ENCODE measurements at regions not wholly inside any gene's neighbourhood (a gene's known extent, or its start where the extent isn't known, plus 50 kb on each side); places are given as distances from the start of the nearest gene placed in this dataset.

DNA sequence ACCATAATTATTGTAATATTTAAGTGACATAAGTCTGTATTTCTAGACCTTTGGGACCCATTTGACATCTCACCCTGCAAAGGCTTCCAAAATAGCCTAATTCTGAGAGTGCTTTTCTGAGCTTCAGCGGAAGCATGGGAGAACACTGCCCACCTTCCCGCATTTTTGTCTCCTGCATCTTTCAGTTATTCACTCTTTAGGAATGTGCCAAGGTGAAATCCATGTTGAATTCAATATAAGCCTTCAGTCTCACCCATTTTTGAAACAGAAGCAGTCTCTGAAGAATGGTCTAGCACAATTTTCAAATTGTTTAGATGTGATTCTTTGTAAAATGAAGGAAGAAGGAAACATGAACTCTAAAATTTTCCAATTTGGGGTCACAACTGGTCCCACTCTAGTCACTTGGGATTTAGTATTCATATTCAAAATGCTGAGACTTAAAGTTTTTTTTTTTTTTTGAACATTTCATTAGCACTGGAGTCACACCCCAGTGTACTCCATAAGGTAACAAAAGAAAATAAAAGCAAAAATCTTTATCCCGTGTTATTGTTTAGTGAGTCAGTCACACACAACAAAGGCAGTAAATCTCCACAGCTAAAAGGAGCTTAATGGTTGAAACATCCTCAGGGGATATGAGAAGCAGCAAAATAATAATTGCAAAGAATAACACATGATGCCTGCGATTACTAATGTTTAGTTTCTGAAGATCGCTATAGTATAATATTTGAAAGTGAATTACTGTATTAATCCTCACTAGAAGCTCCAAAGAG lies 479.9 kb upstream of the BTBD3 start:
- DNase-seq: no peak

DNA sequence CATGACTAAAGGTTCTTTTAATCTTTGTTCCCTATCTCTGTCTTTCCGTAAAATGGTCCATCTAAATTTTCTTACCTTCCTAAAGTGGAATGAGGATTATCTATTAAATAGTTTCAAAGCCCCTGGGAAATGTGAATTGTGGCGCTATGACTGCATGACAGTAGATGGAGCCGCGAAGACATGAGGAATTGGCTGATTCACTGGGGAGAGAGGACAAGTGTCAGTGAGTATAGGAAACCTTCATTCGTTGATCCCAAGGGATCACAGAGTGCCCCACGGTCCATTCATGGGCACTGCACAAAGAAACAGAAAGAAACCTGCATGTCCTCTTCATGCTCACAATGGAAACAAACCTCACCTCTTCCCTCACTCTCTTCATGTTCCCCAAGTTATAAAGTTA lies 479.3 kb upstream of the BTBD3 start:
- DNase-seq: no peak

DNA sequence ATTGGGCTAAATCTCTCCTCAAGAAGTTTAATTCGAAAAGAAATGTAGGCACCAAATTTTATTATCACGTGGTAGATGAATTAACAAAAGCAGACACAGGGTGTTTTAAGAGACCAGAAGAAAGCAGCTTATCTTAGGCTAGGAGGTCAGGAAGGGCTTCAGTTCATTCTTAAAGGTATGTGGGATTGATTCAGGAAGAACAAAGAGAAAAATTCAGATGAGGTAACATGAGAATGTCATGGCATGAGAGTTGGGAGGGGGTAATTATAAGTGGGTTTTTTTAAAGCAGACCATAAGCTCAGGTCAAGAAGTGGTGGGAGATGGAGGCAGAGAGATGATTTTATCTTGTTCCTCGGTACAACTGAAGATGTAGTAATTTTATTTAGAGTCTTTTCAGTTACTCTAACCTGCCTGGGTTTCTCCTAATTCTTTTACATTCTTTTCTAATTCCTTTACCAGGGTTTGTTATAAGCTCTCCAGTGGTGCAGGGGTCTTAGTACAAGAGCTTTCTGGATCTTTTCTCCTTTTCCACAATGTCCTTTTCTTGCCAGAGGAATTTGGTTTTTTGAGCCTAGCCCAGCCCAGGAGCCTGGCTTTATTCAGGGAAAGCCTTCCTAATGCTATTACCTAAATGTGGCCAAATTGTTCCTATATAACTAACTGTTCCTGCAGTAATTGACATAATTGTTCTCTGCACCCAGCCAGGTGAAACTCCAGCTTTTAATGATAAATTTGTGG lies 474.1 kb upstream of the BTBD3 start:
- no peak for DNase-seq

DNA sequence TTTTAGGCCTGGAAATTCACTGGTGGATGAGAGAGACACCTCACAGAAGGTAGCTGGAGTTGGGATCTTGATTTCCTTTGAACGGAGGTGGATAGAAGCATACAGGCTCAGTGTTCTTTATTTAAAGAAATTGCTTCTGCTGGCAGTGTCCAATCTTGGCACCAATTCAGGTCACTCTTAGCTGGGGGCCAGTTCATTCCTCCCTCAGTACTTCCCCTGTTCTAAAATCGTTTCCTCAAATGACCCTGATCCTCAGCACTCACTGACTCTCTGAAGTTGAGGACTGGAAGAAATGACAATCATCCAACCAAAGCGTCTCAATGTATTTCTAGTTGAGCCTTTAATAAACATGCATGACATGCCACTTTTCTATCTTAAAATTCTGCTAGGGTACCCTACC lies 472.5 kb upstream of the BTBD3 start:
- no peak for DNase-seq

DNA sequence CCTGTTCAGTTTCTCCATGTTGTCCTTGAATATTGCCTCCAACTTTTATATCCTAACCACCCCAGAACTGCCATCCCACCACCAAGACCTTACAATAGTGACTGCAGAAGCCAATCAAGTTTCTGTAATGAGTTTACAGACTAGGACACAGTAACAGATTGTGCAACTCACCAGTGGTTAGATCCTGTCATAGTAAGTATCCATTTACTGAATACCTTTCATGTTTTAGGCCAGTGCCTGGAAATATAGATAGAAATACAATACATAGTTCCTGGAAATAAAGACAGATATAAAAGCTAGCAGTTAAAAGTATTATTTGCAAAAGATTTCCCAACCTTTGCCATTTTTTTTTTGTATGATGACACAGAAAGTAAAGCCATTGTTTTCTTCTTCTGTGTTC lies 471.8 kb upstream of the BTBD3 start:
- no peak for DNase-seq

DNA sequence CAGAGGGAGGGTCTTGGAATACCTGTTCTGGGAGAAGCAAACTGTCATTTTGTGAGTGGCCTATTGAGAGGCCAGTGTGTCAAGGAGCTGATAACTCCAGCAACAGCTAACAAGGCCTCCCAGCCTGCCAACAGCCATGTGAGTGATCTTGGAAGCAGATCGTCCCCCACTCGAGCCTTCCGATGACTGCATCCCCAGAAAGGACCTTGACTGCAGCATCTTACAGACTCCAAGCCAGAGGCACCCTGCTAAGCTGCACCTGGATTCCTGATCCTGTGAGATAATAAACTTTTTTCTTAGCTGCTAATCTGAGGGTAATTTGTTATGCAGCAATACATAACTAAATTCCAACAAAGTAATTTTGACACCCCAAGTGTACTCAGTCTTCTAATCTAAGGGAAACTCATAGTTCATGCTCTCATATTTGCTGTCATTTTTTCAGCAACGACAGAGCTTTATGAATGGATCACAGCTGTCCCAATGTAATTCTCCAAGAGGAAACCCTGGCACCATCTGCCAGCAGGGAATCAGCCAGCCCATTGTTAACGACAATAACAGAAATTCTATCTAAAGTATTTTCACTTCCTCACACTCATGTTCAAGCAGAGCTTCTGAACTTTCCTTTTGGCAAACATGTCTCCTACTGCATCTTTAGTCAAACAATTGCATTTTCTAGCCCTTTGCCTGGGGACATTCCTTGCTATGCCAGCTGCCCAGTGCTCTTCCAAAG lies 470.2 kb upstream of the BTBD3 start:
- no peak for DNase-seq

DNA sequence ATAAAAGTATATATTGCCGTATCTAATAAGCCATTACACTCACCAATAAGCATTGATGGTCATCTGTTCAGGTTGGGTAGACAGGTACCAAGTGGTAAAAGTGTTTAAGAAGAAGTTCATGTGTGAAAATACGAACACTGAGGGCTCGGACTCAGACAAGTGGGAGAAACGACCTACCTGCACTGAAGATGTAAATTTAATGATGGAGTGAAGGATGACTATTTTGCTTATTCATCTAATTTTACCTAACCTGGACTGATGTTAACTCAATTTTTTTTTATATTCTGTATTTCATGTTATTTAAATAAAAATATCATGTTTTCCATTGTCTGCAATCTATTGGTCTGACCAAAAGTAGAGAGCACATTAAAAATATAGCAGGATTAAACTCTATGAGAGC lies 469.1 kb upstream of the BTBD3 start:
- no peak for DNase-seq

DNA sequence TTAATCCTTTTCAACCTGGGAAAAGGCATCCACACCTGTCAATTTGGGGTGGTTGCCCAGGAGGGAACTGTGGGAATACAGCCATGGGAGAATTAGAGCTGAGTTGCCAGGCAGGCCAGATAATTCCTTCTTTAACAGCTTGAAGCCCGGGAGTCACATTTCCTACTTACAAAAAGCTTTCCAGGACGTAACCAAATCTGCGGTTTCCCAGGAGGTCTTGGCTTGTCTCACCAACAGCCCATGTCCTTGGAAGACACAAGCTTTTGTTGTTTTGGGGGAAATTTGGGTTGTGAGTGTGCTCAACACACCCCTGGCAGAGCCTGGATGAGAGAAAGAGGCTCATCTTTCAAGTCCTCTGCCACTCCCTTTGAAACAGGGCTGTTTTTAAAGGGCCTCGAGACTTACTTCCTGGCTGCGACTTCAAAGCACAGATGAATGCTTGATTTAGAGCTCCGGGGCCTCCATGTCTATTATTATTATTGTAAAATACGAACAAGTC lies 465.9 kb upstream of the BTBD3 start:
- DNase-seq: no peak

DNA sequence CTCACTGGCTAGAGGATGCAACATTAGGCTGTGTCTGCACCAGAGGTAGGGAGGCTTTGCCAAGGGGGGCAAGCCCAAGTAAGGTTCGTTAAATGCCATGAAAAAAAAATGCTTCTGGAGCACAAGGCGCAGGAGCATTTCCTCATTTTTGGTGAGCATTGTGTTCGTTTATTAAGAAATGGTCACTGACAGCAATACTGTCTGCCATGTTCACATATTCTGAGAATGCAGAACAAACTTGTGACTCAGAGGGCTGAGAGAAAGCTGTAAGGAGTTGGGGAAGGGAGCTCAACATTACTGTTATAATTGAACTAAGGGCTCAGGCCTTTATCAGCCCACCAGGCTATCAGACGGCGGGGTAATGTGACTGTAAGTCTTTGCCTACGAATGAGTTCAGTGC lies 465.4 kb upstream of the BTBD3 start:
- DNase-seq: no peak

DNA sequence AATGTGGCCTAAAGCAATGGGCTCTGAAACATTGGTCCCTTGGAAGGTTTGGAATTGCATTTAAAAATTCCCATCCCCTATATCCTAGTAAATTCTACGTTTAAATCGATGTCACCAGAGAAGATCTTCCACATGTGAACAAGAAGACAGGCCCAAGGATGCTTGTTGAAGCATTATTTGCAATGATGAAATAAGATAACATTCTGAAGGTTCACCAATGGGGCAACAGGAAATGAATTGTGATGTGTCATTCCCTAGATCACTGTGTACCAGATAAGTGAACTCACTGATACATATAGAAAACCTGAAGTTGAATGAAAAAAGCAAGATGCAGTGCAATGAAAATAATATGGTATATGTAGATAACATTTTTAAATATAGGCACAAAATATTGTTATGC lies 464.3 kb upstream of the BTBD3 start:
- DNase-seq: no peak

DNA sequence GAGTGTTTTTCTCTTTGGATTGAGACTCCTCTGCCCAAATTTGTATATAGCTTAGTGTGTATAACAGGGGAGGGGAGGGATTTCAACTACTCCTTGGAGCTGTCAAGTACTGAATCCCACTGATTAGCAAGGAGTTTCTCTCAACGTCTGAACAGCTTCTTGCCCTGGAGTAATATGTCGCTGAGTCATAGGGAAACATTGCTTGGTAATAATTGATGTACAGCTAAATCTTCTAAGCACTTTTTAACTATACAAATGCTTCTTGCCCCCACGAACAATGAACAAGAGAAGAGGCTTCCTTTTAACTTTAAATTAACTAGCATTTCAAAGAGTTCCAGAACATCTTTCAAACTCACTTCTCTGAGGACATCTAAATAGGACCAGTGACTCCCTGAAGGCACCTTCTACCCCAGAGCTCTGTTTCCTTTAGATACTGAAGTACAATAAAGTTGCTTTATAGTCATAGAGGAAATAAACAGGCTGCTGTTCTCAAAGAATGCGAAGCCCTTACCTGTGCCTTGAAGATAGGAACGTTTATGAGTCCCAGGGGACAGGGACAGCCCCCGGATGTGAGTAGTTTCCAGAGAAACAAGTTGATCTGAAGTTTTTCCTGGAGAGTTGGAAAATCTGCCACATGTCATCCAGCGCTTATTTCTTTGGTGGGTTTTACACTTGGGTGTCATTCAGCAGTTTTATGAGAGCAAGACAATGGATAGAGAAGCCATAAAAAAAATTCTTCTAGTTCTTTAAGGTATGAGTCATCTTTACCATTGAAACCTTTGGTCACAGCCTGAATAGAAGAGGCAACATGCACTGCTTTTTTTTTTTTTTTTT lies 462.5 kb upstream of the BTBD3 start:
- no peak for DNase-seq

DNA sequence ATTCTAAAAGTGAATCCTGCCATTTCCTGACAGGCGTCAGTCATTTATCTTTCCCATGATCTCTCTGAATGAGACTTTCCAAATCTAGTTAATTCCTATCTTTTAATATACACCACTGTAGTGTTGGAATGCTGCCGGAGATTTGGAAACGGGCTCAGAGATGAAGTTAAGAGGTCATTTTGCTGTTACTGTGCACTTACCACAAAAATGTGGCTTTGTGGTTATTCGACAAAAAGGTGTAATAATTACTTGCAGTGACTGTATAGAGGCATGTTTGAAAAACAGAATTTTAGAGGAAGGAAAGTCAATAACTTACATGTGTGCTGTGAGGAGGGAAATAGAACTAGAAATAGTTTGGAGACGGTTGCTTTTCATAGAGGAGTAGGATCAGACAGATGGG lies 460.2 kb upstream of the BTBD3 start:
- DNase-seq: no peak

DNA sequence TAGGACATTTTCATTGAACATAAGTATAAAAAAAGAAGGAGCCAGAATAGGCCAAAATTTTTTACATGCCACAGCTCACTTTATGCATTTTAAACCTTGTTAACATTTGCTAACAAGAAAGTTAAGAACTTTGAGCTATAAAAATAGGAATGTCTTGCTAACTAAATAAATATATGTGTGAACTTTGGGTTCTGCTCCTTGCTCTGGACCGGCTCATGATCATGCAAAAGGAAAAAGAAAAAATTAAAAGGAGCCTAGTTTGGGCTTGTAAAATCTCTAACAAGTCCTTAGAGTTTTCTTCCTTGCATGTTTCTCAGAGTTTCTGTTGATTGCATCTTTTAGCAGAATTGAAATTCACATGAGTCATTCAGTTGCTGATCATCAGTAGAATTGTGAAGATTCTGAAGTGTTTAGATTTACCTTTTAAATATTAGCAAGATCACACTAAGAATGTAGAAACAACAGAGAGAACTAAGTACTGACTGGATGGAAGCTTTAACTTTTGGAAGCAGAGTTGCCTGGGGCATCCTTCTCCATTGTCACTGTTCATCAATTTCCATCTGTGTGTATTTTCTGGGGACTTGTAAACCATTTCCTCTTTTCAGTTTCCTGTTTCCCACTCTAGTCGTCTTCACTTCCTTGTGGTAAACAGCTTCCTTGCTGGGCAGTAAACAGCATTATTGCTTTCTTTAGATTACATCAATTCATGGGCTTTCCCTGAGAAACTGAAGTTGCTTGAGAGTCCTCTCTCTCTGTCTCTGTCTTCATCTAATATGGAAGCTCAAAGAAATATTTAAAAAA lies 458.4 kb upstream of the BTBD3 start:
- DNase-seq: no peak

DNA sequence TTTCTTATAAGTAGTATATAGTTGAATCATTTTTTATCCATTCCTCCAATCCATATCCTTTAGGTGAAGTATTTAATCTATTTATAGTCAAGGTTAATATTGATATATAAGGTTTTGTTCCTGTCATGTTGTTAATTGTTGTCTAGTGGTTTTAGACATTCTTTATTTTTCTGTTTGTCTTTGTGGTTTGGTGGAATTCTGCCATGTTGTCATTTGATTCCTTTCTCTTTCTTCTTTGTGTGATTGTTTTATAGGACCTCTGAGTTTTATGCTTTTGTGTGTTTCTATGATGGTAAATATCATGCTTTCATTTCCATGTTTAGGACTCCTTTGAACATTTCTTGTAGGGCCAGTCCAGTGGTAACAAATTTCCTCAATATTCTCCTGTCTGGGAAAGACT lies 450.3 kb upstream of the BTBD3 start:
- no peak for DNase-seq

DNA sequence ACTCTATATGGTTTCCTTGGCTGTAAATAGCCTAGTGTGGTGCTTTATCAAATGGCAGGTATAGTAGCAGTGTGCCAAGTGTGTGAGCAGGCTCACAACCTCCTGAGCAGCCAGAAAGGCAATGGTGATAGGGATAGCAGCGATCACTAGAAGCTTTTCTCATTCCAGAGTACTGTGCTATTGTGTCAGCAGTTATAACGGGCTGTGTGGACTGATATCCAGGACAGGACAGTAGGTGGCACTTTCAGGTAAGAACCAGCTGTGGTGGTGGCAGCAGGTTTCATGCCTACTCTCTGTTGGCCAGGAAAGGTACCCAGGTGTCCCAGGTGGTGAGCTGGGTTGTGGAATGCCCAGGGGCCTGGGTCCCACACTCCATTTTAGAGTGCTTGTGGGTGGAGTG lies 448.8 kb upstream of the BTBD3 start:
- no peak for DNase-seq

DNA sequence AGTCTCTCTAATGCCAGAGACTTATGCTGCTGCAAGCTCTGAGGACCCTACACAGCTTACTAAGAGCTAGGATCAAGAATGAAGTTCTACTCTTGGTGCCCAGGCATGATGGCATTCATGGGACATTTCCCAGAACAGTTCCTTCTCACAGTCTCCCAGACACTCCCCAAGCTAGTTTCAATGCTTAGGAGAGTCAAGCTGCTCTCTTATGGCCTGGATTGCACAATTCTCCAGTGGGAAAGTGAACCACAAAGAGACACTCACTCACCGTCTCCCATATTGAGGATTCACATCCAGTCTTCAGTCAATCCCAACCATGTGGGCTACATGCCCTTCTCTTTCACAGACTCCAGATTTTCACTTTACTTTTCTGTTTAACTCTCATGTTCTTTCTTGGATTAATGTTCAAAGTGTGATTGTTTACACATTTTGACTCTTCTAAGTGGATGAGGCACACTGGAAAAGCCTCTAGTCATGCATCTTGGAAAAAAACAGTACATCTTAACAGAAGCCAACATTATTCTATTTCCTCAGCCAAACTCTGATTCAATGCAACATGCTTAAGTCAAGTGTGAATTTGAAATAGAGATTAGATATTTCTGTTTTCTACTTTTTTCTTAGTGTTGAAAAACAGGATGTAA lies 447.8 kb upstream of the BTBD3 start:
- no peak for DNase-seq

DNA sequence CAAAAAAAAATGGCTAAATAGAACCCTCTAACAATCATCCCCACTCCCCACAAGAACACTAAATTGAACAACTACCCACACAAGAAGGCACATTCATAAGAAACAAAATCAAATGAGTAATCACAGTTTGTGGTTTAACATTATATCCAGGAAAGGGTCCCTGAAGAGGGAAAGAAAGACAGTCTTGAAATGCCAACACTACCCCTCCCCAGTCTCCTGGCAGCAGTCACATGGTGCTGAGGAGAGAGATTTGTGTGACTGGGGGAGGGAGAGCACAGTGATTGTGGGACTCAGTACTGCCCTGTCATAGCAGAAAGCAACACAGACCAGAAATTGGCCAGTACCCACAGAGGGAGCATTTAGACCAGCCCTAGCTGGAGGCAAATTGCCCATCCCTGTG lies 443.7 kb upstream of the BTBD3 start:
- DNase-seq: no peak

DNA sequence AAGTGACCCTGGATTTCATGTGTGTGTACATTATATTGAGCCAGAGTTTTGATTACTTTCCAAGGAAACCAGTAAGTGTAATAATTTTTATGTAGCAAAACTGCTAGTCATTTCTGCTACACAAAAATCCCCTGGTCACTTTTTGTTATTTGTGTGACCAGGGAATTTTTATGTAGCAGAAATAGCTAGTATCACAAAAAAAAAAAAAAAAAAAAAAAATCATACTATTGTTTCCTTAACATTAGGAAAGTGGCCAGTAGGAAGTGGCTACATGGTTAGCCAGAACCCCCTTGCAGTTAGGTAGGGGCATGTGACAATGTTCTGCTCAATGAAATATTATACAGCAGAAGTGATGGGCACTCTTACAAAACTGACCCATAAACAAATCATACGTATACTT lies 434.0 kb upstream of the BTBD3 start:
- DNase-seq: no peak

DNA sequence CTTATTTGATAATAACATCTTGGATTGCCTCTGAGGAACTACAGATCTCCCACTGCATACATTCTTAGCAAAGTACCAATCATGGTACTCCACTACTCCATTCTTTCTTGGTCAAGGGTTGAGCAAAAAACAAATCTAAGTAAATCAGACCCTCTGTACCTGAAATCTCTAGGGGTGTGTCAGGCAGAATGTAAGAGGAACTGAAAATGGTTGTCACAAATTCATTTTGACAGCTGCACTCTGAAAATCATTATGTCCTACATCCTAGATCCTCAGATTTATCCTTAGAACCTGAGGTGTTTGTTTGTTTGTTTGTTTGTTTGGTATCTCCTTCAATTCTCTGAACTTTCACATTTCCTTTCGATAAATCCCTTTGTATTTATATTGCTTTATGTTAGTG lies 433.2 kb upstream of the BTBD3 start:
- DNase-seq: no peak

DNA sequence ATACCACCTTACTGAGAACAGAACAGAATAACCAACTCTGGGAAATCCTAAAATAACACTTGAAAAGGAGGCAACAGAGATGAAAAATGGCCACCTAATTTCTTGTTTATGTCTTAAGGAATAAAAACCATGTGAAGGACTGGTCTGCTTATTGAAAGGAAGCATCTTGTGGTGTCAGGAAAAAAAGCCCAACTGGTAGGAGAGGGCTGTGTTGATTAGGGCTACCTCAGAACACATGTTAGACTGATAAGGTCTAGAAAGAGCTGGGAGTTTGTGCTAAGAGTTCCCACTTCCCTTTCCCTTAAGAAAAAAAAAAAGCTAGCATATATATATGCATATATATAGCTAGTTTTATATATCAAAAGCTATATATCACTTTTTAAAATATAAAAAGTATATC lies 425.3 kb upstream of the BTBD3 start:
- DNase-seq: no peak

DNA sequence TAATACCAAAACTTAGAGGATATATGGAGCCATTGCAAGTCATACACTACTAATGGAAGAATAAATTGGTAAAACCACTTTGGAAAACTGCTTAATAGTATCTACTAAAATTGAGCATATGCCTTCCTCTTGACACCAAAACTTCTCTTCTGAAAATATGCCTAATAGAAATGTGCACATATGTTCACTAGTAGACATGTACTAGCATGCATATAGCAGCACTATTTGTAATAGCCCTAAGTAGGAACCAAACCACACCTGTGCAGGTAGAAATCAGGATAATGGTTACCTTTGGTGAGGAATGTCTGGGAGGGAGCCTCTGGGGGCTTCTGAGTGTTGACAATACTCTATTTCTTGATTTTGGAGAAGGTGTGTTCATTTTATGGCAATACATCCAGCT lies 424.8 kb upstream of the BTBD3 start:
- DNase-seq: no peak

DNA sequence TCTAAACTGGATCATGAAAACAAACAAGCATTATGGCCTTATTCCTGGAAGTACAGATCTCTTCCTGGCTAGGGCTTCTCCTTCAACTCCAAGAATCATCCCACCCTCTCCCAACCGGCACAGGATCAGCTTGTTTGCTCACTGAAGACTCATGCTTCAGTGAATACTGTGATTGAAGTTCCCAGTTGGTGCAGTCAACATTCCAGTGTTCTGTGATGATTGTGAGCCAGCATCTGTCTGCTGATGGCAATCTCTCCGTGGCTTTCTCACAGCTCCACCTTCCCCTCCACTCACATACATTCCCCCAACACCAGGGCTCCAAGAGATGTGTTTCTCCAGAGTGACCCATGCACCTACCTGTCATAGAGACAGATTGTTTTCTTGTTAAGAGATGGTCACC lies 421.3 kb upstream of the BTBD3 start:
- DNase-seq: no peak
